ENCODE measurements at regions not wholly inside any gene's neighbourhood (a gene's known extent, or its start where the extent isn't known, plus 50 kb on each side); places are given as distances from the start of the nearest gene placed in this dataset.

DNA sequence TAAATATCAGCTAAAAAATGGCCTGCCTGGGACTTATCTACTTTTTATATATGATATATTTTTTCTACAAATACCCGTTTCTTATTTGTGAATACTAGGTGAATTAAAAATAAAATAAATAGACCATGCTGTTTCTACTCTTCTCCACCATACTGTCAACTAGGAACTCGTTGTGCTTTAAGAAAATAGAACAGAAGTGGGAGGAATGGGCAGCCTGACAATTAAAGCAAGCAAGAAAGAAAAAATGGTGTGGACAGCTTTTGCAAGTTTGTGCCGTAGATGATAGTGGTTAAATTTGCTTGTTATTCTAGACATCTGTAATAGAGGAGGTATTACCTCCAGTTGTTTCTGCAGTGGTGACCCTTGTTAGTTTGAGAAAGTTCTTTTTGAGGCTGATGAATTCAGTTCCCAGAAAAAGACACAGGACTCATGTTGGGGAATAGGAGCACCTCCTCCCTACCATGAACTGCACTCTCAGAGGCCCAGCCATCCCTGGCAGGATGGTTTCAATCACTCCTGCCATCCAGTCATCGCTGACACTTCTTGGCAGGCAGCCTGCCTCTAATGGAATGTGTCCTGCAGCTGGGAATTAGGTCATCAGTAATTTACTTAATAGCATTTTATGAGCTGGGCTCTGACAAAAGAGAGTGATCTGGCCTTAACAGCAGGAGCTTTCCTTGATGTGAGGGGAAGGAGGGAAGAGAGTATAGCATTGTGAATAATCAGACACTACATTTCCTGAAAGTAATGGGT is 105.0 kb upstream of the GAP43 start:
- TF ChIP-seq POLR2A (IDR thresholded peaks at IDR 0.05), result no peak
- TF ChIP-seq, protein P1, sequence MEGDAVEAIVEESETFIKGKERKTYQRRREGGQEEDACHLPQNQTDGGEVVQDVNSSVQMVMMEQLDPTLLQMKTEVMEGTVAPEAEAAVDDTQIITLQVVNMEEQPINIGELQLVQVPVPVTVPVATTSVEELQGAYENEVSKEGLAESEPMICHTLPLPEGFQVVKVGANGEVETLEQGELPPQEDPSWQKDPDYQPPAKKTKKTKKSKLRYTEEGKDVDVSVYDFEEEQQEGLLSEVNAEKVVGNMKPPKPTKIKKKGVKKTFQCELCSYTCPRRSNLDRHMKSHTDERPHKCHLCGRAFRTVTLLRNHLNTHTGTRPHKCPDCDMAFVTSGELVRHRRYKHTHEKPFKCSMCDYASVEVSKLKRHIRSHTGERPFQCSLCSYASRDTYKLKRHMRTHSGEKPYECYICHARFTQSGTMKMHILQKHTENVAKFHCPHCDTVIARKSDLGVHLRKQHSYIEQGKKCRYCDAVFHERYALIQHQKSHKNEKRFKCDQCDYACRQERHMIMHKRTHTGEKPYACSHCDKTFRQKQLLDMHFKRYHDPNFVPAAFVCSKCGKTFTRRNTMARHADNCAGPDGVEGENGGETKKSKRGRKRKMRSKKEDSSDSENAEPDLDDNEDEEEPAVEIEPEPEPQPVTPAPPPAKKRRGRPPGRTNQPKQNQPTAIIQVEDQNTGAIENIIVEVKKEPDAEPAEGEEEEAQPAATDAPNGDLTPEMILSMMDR (IDR thresholded peaks at IDR 0.05), result no peak
